IMR-90 (cell line): ENCODE measurements at regions not wholly inside any gene's neighbourhood (a gene's known extent, or its start where the extent isn't known, plus 50 kb on each side); places are given as distances from the start of the nearest gene placed in this dataset.

Source experiments
- ATAC-seq: fragments of 200-7000 bp; cut with Tn5 transposase; 2 replicates; pipeline ENCODE4 v1.9.1; 2020; ENCODE audit warnings: low read depth, mild to moderate bottlenecking, moderate library complexity
- BruUV-seq: library from RNA; stranded (reverse); fragments of 400-500 nt; replicated peaks from 2 replicates; lab custom pipeline; 2021; lab: Mats Ljungman, UMichigan
- CTCF ChIA-PET: fragments of 300-600 bp; formaldehyde crosslinking; extraction: SDS; loops from one replicate; lab custom pipeline; 2021; ENCODE audit warnings: antibody characterized with exemption; lab: Yijun Ruan, JAX
- POLR2A ChIA-PET: fragments of 300-600 bp; sonication (Branson Sonifier 250); formaldehyde crosslinking; loops from one replicate; lab custom pipeline; 2022; ENCODE audit warnings: antibody characterized with exemption; ENCODE audit not compliant: unreplicated experiment; lab: Charles Lee
- DNase-seq: peaks from one replicate; pipeline ENCODE4 v3.0.0; 2013
- H2AFZ ChIP-seq: replicated peaks from 2 replicates; pipeline ENCODE3; 2013; ENCODE audit warnings: low read length, mild to moderate bottlenecking; ENCODE audit not compliant: poor library complexity
- H2AK5ac ChIP-seq: 2 replicates; pipeline ENCODE4 v1.6.1; 2013; ENCODE audit warnings: low read depth, low read length, inconsistent platforms
- H2AK9ac ChIP-seq: replicated peaks from 2 replicates; pipeline ENCODE3; 2013; ENCODE audit warnings: mild to moderate bottlenecking, low read depth, low read length, moderate library complexity; ENCODE audit not compliant: poor library complexity
- H2BK120ac ChIP-seq: 2 replicates; pipeline ENCODE4 v1.6.1; 2013; ENCODE audit warnings: low read depth, low read length, inconsistent platforms
- H2BK15ac ChIP-seq: 3 replicates; pipeline ENCODE4 v1.6.1; 2013; ENCODE audit warnings: low read depth, low read length, inconsistent platforms
- H2BK20ac ChIP-seq: 2 replicates; pipeline ENCODE4 v1.6.1; 2013; ENCODE audit warnings: low read depth, mild to moderate bottlenecking, inconsistent platforms, low read length, moderate library complexity
- H2BK5ac ChIP-seq: 2 replicates; pipeline ENCODE4 v1.6.1; 2013; ENCODE audit warnings: mild to moderate bottlenecking, low read depth, low read length, inconsistent platforms; ENCODE audit not compliant: poor library complexity, severe bottlenecking
- H3K14ac ChIP-seq: replicated peaks from 2 replicates; pipeline ENCODE4 v1.6.1; 2013; ENCODE audit warnings: low read depth, low read length, inconsistent platforms
- H3K18ac ChIP-seq: 2 replicates; pipeline ENCODE4 v1.6.1; 2013; ENCODE audit warnings: low read depth, low read length, control low read depth
- H3K23ac ChIP-seq: 2 replicates; pipeline ENCODE4 v1.6.1; 2013; ENCODE audit warnings: low read depth, low read length, inconsistent platforms
- H3K27ac ChIP-seq: 2 replicates; pipeline ENCODE4 v1.5.1; 2013; ENCODE audit warnings: mild to moderate bottlenecking, control low read depth, low read length; ENCODE audit not compliant: insufficient read depth
- H3K27me3 ChIP-seq: 2 replicates; pipeline ENCODE4 v1.6.1; 2013; ENCODE audit warnings: low read length; ENCODE audit not compliant: control insufficient read depth, insufficient read depth
- H3K36me3 ChIP-seq: 2 replicates; pipeline ENCODE4 v1.6.1; 2013; ENCODE audit warnings: low read length, mixed read lengths; ENCODE audit not compliant: control insufficient read depth, insufficient read depth
- H3K4ac ChIP-seq: 2 replicates; pipeline ENCODE4 v1.6.1; 2013; ENCODE audit warnings: low read depth, low read length, inconsistent platforms
- H3K4me1 ChIP-seq: 2 replicates; pipeline ENCODE4 v1.6.1; 2013; ENCODE audit warnings: low read length, mixed read lengths; ENCODE audit not compliant: control insufficient read depth, insufficient read depth
- H3K4me2 ChIP-seq: 2 replicates; pipeline ENCODE4 v1.6.1; 2013; ENCODE audit warnings: low read depth, mild to moderate bottlenecking, control low read depth, low read length, moderate library complexity
- H3K4me3 ChIP-seq: 2 replicates; pipeline ENCODE4 v1.5.1; 2013; ENCODE audit warnings: low read depth, mild to moderate bottlenecking, control low read depth, low read length, moderate library complexity; ENCODE audit not compliant: insufficient read depth
- H3K56ac ChIP-seq: 2 replicates; pipeline ENCODE4 v1.6.1; 2013; ENCODE audit warnings: low read length, inconsistent platforms; ENCODE audit not compliant: insufficient read depth; ENCODE audit errors: extremely low read depth
- H3K79me1 ChIP-seq, 2 experiments: 2 replicates each; pipeline ENCODE4 v1.6.1; 2013; ENCODE audit warnings: low read length in 2 of 2, inconsistent platforms in 1 of 2, low read depth in 1 of 2
- H3K9ac ChIP-seq: 2 replicates; pipeline ENCODE4 v1.6.1; 2013; ENCODE audit warnings: low read depth, low read length, control low read depth
- H3K9me1 ChIP-seq: 2 replicates; pipeline ENCODE4 v1.6.1; 2013; ENCODE audit warnings: low read length, inconsistent platforms; ENCODE audit not compliant: insufficient read depth
- H3K9me3 ChIP-seq: 2 replicates; pipeline ENCODE4 v1.6.1; 2013; ENCODE audit warnings: low read length; ENCODE audit not compliant: control insufficient read depth, insufficient read depth
- H4K20me1 ChIP-seq: 2 replicates; pipeline ENCODE4 v1.6.1; 2013; ENCODE audit warnings: low read length, inconsistent platforms; ENCODE audit not compliant: insufficient read depth
- H4K5ac ChIP-seq: 2 replicates; pipeline ENCODE4 v1.6.1; 2013; ENCODE audit warnings: mild to moderate bottlenecking, low read depth, low read length, control low read depth
- H4K8ac ChIP-seq, 2 experiments: 2 replicates each; pipeline ENCODE4 v1.6.1; 2013; ENCODE audit warnings: low read depth in 2 of 2, low read length in 2 of 2, control low read depth in 1 of 2, inconsistent platforms in 1 of 2
- H4K91ac ChIP-seq: 2 replicates; pipeline ENCODE4 v1.6.1; 2013; ENCODE audit warnings: low read depth, low read length, inconsistent platforms; ENCODE audit not compliant: insufficient read depth
- BHLHE40 ChIP-seq: fragments of 150-350 bp; IDR thresholded peaks from 2 replicates; pipeline ENCODE4 v1.6.1; 2016; ENCODE audit warnings: mild to moderate bottlenecking, low read depth, low read length
- CEBPB ChIP-seq: IDR thresholded peaks from 2 replicates; pipeline ENCODE4 v1.6.1; 2012; ENCODE audit warnings: low read depth, low read length, improper control_type of control experiment
- CHD1 ChIP-seq: IDR thresholded peaks from 2 replicates; pipeline ENCODE4 v1.6.1; 2012; ENCODE audit warnings: low read depth, low read length, improper control_type of control experiment
- CTCF ChIP-seq: conservative IDR thresholded peaks from 2 replicates; pipeline ENCODE4 v1.5.1; 2012; ENCODE audit warnings: mild to moderate bottlenecking, low read depth, low read length, improper control_type of control experiment
- FOS ChIP-seq: fragments of 150-350 bp; IDR thresholded peaks from 2 replicates; pipeline ENCODE4 v1.6.1; 2016; ENCODE audit warnings: low read depth, low read length
- MAFK ChIP-seq: IDR thresholded peaks from 2 replicates; pipeline ENCODE4 v1.6.1; 2012; ENCODE audit warnings: low read depth, low read length, improper control_type of control experiment
- MAZ ChIP-seq: IDR thresholded peaks from 2 replicates; pipeline ENCODE4 v1.6.1; 2012; ENCODE audit warnings: low read depth, mild to moderate bottlenecking, low read length, improper control_type of control experiment, moderate library complexity, borderline replicate concordance
- MXI1 ChIP-seq: IDR thresholded peaks from 2 replicates; pipeline ENCODE4 v1.6.1; 2012; ENCODE audit warnings: low read depth, mild to moderate bottlenecking, low read length, moderate library complexity, borderline replicate concordance
- NFE2L2 ChIP-seq: fragments of 150-350 bp; IDR thresholded peaks from 2 replicates; pipeline ENCODE4 v1.6.1; 2016; ENCODE audit warnings: low read depth, mild to moderate bottlenecking, low read length
- POLR2A ChIP-seq: IDR thresholded peaks from 2 replicates; pipeline ENCODE4 v1.6.1; 2012; ENCODE audit warnings: mild to moderate bottlenecking, low read depth, low read length
- RAD21 ChIP-seq: IDR thresholded peaks from 2 replicates; pipeline ENCODE4 v1.6.1; 2012; ENCODE audit warnings: low read length, improper control_type of control experiment
- RCOR1 ChIP-seq: IDR thresholded peaks from 2 replicates; pipeline ENCODE4 v1.6.1; 2012; ENCODE audit warnings: mild to moderate bottlenecking, low read length, improper control_type of control experiment; ENCODE audit not compliant: insufficient replicate concordance
- RFX5 ChIP-seq: IDR thresholded peaks from 2 replicates; pipeline ENCODE4 v1.8.0; 2012; ENCODE audit warnings: low read depth, mild to moderate bottlenecking, low read length, moderate library complexity
- SMC3 ChIP-seq: fragments of 150-350 bp; IDR thresholded peaks from 2 replicates; pipeline ENCODE4 v1.6.1; 2016; ENCODE audit warnings: low read depth, mild to moderate bottlenecking, antibody characterized with exemption, low read length, moderate library complexity
- WGBS, 2 experiments: methylation state at CpG; one replicate each; pipeline versions ENCODE4 v1.1.5 to v1.1.7; 2013; ENCODE audit warnings: missing lambda C conversion rate in 2 of 2; ENCODE audit not compliant: insufficient read length in 1 of 2; ENCODE audit errors: extremely low coverage in 2 of 2; 5-methylcytosine and 5-hydroxymethylcytosine counted together
- dilution Hi-C: fragments of 300-500 bp; cut with HindIII; formaldehyde crosslinking; loops from one replicate; pipeline ENCODE4 v1.14.3; 2018; ENCODE audit warnings: low sequenced_read_pairs; ENCODE audit not compliant: unreplicated experiment
- in situ Hi-C: fragments of 300-500 bp; cut with MboI; formaldehyde crosslinking; loops from 3 replicates; pipeline ENCODE4 v1.14.3; 2019; ENCODE audit warnings: low sequenced_read_pairs, inconsistent platforms, mixed read lengths
- intact Hi-C: fragments of 100-400 bp; cut with micrococcal nuclease; formaldehyde crosslinking; loops from 2 replicates; pipeline ENCODE4 v1.10.0; 2022
- TF ChIP-seq, protein P1 (sequence below): fragments of 150-350 bp; IDR thresholded peaks from 2 replicates; pipeline ENCODE4 v1.6.1; 2016; ENCODE audit warnings: low read depth, mild to moderate bottlenecking, low read length, moderate library complexity, borderline replicate concordance
- TF ChIP-seq, protein P2 (sequence below): fragments of 150-350 bp; IDR thresholded peaks from 2 replicates; pipeline ENCODE4 v1.6.1; 2017; ENCODE audit warnings: mild to moderate bottlenecking, antibody characterized with exemption, low read length, low read depth

GRCh38 chr19:30757837-30758617 lies 385.8 kb downstream of the ZNF536 start:
- no peaks in the 10 kb centered on the region for H3K9me3 ChIP-seq
- no peak overlapping the region for H4K5ac ChIP-seq
- no peak overlapping the region for H3K9ac ChIP-seq
- DNase-seq (no peak), ATAC-seq (no peak)
- BruUV-seq = no TSS peak
- H3K27ac ChIP-seq = no peak overlapping the region
- no peak overlapping the region for H2AFZ ChIP-seq
- H4K8ac ChIP-seq = no peak overlapping the region
- H3K27me3 ChIP-seq = no peaks in the 10 kb centered on the region
- no CpG with 5 or more reads among the region's 5 CpGs for WGBS, 2 experiments
- H3K4me3 ChIP-seq = no peak overlapping the region
- no peaks in the 10 kb centered on the region for H3K9me1 ChIP-seq
- ChIA-PET CTCF (no interaction called here), POLR2A (no interaction called here)
- no peak overlapping the region for H3K23ac ChIP-seq
- intact Hi-C loops (no loop called here), dilution Hi-C loops (no loop called here), in situ Hi-C loops (no loop called here)
- H2AK9ac ChIP-seq = no peak overlapping the region
- no peak overlapping the region for H2BK15ac ChIP-seq
- H3K56ac ChIP-seq = no peak overlapping the region
- H3K4ac ChIP-seq = no peak overlapping the region
- no peak overlapping the region for H2BK120ac ChIP-seq
- TF ChIP-seq BHLHE40 (no peak), CHD1 (no peak), MAFK (no peak), MXI1 (no peak), CEBPB (no peak), MAZ (no peak), NFE2L2 (no peak), POLR2A (no peak), RCOR1 (no peak), RFX5 (no peak), SMC3 (no peak), RAD21 (no peak), CTCF (no peak), FOS (no peak)
- TF ChIP-seq, protein P1, sequence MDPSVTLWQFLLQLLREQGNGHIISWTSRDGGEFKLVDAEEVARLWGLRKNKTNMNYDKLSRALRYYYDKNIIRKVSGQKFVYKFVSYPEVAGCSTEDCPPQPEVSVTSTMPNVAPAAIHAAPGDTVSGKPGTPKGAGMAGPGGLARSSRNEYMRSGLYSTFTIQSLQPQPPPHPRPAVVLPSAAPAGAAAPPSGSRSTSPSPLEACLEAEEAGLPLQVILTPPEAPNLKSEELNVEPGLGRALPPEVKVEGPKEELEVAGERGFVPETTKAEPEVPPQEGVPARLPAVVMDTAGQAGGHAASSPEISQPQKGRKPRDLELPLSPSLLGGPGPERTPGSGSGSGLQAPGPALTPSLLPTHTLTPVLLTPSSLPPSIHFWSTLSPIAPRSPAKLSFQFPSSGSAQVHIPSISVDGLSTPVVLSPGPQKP = no peak
- TF ChIP-seq, protein P2, sequence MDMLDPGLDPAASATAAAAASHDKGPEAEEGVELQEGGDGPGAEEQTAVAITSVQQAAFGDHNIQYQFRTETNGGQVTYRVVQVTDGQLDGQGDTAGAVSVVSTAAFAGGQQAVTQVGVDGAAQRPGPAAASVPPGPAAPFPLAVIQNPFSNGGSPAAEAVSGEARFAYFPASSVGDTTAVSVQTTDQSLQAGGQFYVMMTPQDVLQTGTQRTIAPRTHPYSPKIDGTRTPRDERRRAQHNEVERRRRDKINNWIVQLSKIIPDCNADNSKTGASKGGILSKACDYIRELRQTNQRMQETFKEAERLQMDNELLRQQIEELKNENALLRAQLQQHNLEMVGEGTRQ = no peak
- H4K20me1 ChIP-seq = no peaks in the 10 kb centered on the region
- H2AK5ac ChIP-seq = no peak overlapping the region
- H3K18ac ChIP-seq = no peak overlapping the region
- no peak overlapping the region for H2BK20ac ChIP-seq
- no peaks in the 10 kb centered on the region for H3K36me3 ChIP-seq
- no peak overlapping the region for H4K91ac ChIP-seq
- H3K4me2 ChIP-seq = no peak overlapping the region
- no peaks in the 10 kb centered on the region for H3K4me1 ChIP-seq
- no peak overlapping the region for H2BK5ac ChIP-seq
- no peak overlapping the region for H3K14ac ChIP-seq
- H3K79me1 ChIP-seq = no peaks in the 10 kb centered on the region
